ENCODE measurements at regions not wholly inside any gene's neighbourhood (a gene's known extent, or its start where the extent isn't known, plus 50 kb on each side); places are given as distances from the start of the nearest gene placed in this dataset.

DNA sequence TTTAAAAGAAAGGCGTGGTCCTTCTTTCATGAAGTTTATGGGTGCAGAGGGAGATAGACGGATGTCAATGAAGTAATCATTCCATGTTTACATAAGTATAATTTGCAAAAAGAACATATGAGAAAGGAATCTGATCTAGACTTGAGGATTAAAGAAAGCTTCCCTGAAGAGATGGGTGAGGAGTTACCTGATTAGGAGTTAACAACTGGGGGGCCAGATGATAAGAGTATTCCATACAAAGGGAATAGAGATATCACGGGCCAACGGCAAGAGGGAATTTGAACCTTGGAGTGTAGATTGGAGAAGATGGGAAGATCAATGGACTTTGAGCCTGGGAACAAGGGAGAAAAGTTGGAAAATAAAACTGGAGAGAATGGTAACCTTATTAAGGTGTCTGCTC lies 1959.9 kb upstream of the WWC1 start:
- TF ChIP-seq, protein P1, sequence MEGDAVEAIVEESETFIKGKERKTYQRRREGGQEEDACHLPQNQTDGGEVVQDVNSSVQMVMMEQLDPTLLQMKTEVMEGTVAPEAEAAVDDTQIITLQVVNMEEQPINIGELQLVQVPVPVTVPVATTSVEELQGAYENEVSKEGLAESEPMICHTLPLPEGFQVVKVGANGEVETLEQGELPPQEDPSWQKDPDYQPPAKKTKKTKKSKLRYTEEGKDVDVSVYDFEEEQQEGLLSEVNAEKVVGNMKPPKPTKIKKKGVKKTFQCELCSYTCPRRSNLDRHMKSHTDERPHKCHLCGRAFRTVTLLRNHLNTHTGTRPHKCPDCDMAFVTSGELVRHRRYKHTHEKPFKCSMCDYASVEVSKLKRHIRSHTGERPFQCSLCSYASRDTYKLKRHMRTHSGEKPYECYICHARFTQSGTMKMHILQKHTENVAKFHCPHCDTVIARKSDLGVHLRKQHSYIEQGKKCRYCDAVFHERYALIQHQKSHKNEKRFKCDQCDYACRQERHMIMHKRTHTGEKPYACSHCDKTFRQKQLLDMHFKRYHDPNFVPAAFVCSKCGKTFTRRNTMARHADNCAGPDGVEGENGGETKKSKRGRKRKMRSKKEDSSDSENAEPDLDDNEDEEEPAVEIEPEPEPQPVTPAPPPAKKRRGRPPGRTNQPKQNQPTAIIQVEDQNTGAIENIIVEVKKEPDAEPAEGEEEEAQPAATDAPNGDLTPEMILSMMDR (IDR thresholded peaks at IDR 0.05; ENCODE audit: extremely low read depth, missing control alignments): no peak
- DNase-seq (ENCODE audit: low spot score): no peak

DNA sequence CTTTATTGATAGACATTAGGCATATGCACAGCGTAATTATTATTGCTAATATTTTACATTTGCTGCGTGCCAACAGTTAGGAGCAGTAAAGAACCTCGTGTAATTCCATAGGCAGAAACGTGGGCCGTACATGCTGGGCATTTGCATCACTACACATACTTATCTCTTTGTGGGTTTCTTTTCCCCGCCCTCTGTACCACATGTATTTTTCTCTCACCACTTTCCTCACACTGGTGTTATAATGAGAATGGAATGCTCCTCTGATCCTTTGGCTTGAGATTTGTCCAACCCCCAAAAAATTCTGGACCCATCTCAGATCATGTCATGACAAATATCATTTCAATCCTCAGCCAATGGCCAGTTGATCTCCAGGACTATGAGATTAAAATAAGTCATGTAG lies 1952.6 kb upstream of the WWC1 start:
- no peak for DNase-seq (ENCODE audit: low spot score)
- TF ChIP-seq, protein P1 (IDR thresholded peaks at IDR 0.05; ENCODE audit: extremely low read depth, missing control alignments): no peak

DNA sequence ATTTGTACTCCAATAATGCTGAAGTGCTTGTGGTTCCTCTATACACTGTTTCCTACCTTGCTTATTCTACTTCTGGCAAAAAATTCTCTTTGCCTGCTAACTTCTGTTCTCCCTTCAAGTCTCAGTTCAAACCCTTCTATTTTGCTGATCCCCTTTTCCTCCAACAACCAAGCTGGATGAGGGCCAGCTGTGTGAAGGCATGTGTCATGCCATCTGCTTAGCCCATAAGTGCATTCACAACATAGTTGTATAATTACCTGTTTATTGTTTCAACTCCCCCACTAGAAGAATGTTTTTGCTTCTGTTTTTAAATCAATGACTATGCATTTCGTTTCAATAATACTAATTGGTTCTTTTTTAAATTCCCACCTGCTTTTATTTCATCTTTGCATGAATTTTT lies 1951.4 kb upstream of the WWC1 start:
- no peak for DNase-seq (ENCODE audit: low spot score)
- TF ChIP-seq, protein P1 (IDR thresholded peaks at IDR 0.05; ENCODE audit: extremely low read depth, missing control alignments): no peak

DNA sequence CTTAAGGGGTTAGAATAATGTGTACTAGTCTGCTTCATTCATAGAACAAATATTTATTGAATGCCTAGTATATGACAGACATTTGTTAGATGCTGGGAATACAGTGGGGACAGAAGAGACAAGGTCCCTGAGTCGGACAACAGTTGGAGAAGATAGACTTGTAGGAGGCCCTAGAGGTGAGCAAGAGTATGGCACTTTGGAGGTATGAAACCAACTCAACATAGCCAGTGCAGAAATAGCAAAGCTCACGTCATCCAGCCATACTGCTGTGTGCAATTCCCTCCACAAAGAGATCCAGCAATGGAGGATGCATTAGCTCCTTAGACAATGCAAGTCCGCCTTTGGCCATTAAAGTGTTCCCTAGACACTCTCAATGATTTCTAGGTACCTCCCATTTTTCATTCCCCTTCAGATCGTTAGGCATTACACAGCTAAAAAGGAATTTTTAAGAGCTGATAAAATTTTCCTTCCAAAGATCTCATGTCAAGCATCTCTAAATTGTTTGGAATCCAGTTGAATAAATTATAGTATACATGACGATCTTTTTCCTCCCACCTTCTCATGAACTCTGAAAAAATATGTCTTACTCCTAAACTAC lies 1949.6 kb upstream of the WWC1 start:
- DNase-seq (ENCODE audit: low spot score): no peak

DNA sequence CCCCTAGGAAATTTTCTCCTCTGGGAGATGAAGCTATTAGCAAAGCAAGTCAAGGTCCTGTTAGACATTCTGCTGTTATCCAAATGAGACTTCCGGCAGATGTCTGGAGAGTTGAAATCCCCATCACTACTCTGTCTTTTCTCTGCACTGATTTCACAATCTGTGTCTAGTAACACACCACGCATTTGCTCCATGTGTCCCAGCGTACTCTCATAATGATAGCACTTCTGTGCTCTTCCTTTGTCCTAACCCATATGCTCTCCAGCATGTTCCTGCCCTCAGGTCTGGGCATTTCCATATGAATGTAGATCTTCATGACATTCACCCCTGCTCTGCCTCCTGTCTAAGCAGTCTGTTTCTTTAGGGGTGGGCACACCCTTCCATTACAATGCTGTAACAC lies 1949.0 kb upstream of the WWC1 start:
- TF ChIP-seq, protein P1 (IDR thresholded peaks at IDR 0.05; ENCODE audit: extremely low read depth, missing control alignments): no peak
- no peak for DNase-seq (ENCODE audit: low spot score)

More for the DNA sequence above, 1949.6 kb upstream of the WWC1 start:
- TF ChIP-seq, protein P1 (IDR thresholded peaks at IDR 0.05; ENCODE audit: extremely low read depth, missing control alignments): no peak

DNA sequence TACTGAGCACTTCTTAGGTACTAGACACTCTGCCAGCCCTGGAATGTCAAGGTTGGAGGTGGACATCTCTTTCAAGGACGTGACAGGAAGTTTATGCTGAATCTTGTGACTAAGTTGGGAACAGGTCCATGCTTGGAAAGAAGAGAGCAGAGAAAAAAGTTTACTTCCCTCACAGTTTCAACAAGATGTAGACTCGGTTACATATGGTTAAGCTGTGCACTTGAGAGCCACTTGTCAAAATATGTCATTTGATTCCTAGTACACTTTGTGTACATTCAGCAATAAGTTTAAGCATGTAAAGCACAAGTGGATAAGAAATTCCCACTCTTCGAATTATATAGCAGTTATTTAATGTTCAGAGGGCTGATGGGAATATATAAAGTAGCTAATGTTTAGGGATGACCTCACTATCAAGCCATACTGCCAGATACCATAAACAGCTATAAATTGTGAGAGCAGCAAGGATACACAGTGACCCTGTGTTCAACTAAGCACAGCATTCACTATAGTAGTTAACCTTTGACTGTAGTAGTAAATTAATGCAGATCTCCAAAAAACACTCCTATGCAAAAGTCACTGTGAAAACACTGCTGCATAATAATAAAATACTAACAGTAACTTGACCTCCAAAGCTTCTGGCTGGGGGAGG lies 1944.6 kb upstream of the WWC1 start:
- no peak for DNase-seq (ENCODE audit: low spot score)
- TF ChIP-seq, protein P1 (IDR thresholded peaks at IDR 0.05; ENCODE audit: extremely low read depth, missing control alignments): no peak

DNA sequence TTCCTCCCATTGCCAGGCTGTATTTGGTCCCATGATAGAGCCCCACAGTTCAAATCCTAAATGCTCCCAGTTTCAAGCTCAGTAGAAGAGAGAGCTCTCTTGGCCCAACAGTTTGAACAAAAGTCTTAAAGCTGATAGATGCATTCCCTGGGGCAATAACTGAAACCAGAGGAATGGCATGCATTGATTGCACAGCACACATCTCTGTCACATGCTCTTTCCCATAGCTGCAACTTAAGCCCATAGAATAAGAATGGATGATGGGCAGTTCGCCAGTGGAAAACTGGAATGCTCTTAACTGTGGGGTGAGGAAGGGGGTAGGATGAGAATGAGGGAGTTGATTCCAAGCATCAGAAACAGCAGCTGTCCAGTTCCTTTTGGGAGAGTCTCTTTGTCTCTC lies 1942.4 kb upstream of the WWC1 start:
- TF ChIP-seq, protein P1 (IDR thresholded peaks at IDR 0.05; ENCODE audit: extremely low read depth, missing control alignments): no peak
- no peak for DNase-seq (ENCODE audit: low spot score)
